ENCODE measurements at regions not wholly inside any gene's neighbourhood (a gene's known extent, or its start where the extent isn't known, plus 50 kb on each side); places are given as distances from the start of the nearest gene placed in this dataset.

GRCh38 chr2:230643576-230644291, 68.9 kb upstream of the CAB39 start:
- DNase-seq, result no peak
- no peaks in the 10 kb centered on the region for H3F3A ChIP-seq (ENCODE audit: insufficient read depth, low read depth)
- H3K79me2 ChIP-seq (ENCODE audit: low read depth), result no peaks in the 10 kb centered on the region
- H3K4me3 ChIP-seq, result no peak overlapping the region
- H3K27me3 ChIP-seq (ENCODE audit: insufficient read depth, low read depth), result no peaks in the 10 kb centered on the region
- H4K20me1 ChIP-seq (ENCODE audit: insufficient read depth), result no peaks in the 10 kb centered on the region
- no peak overlapping the region for H3K27ac ChIP-seq
- ChIA-PET POLR2A (ENCODE audit: unreplicated experiment) (no interaction called here), CTCF (no interaction called here)
- H3K36me3 ChIP-seq (ENCODE audit: low read depth), result no peaks in the 10 kb centered on the region
- H3K9me2 ChIP-seq (ENCODE audit: insufficient read depth), result no peaks in the 10 kb centered on the region
- H3K4me1 ChIP-seq (replicated peaks; ENCODE audit: insufficient read depth), result no peaks in the 10 kb centered on the region
- H3K9me3 ChIP-seq (ENCODE audit: insufficient read depth, low read depth), result no peaks in the 10 kb centered on the region
- intact Hi-C loops (cut with micrococcal nuclease; ENCODE audit: unreplicated experiment), result no loop called here
- H3K4me2 ChIP-seq, result no peak overlapping the region
- TF ChIP-seq EZH2 (IDR thresholded peaks at IDR 0.05; ENCODE audit: low read depth) (no peak), CTCF (conservative IDR thresholded peaks at IDR 0.05) (no peak)
- no TSS peak for BruUV-seq (replicated peaks)
- no peak overlapping the region for H2AFZ ChIP-seq

DNA sequence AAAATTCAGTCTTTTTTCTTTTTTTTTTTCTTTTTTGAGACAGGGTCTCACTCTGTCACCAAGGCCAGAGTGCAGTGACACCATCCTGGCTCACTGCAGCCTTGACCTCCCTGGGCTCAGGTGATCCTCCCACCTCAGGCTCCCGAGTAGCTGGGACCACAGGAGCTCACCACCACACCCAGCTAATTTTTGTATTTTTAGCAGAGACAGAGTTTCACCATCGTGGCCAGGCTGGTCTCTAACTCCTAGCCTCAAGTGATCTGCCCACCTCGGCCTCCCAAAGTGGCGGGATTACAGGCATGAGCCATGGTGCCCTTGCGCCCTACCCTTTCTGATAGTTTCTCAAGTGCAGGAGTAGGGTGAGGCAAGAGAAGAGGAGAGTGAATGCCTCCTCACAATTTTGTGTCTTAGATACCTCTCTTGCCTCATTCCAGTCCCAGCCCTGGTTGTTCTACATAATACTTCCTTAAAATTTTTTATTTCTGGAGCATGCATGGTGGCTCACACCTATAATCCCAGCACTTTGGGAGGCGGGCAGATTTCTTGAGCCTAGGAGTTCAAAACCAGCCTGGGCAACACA, 68.2 kb upstream of the CAB39 start:
- CTCF ChIA-PET, result interaction anchor here (0.6 kb wide), 1 partner anchor 1242 kb away, joined by 12 read pairs; no protein-coding TSS in a partner anchor
- no peak overlapping the region for H2AFZ ChIP-seq
- H3K4me2 ChIP-seq, result no peak overlapping the region
- TF ChIP-seq EZH2 (IDR thresholded peaks at IDR 0.05; ENCODE audit: low read depth), result no peak
- no peak for TF ChIP-seq CTCF (conservative IDR thresholded peaks at IDR 0.05)
- intact Hi-C loops (cut with micrococcal nuclease; ENCODE audit: unreplicated experiment), result no loop called here
- no peak for DNase-seq
- no peak overlapping the region for H3K4me3 ChIP-seq
- H3K27me3 ChIP-seq (ENCODE audit: insufficient read depth, low read depth), result no peaks in the 10 kb centered on the region
- H3K36me3 ChIP-seq (ENCODE audit: low read depth), result no peaks in the 10 kb centered on the region
- no peaks in the 10 kb centered on the region for H3K9me2 ChIP-seq (ENCODE audit: insufficient read depth)
- no peaks in the 10 kb centered on the region for H3K9me3 ChIP-seq (ENCODE audit: insufficient read depth, low read depth)
- BruUV-seq (replicated peaks), result no TSS peak
- no peaks in the 10 kb centered on the region for H3F3A ChIP-seq (ENCODE audit: insufficient read depth, low read depth)
- no peak overlapping the region for H3K27ac ChIP-seq
- POLR2A ChIA-PET (ENCODE audit: unreplicated experiment), result no interaction called here
- no peaks in the 10 kb centered on the region for H4K20me1 ChIP-seq (ENCODE audit: insufficient read depth)
- no peaks in the 10 kb centered on the region for H3K4me1 ChIP-seq (replicated peaks; ENCODE audit: insufficient read depth)
- no peaks in the 10 kb centered on the region for H3K79me2 ChIP-seq (ENCODE audit: low read depth)

- H3K4me3 ChIP-seq, result no peak overlapping the region
- no peaks in the 10 kb centered on the region for H4K20me1 ChIP-seq (ENCODE audit: insufficient read depth)
- TF ChIP-seq EZH2 (IDR thresholded peaks at IDR 0.05; ENCODE audit: low read depth) (no peak), CTCF (conservative IDR thresholded peaks at IDR 0.05) (no peak)
- no peak overlapping the region for H2AFZ ChIP-seq
- H3K4me1 ChIP-seq (replicated peaks; ENCODE audit: insufficient read depth), result peaks cover 15% of the 10 kb centered on the region
- no peaks in the 10 kb centered on the region for H3K79me2 ChIP-seq (ENCODE audit: low read depth)
- BruUV-seq (replicated peaks), result no TSS peak
- no peak overlapping the region for H3K27ac ChIP-seq
- H3K9me3 ChIP-seq (ENCODE audit: insufficient read depth, low read depth), result no peaks in the 10 kb centered on the region
- H3K9me2 ChIP-seq (ENCODE audit: insufficient read depth), result no peaks in the 10 kb centered on the region
- ChIA-PET POLR2A (ENCODE audit: unreplicated experiment) (no interaction called here), CTCF (no interaction called here)
- no peaks in the 10 kb centered on the region for H3K27me3 ChIP-seq (ENCODE audit: insufficient read depth, low read depth)
- no peaks in the 10 kb centered on the region for H3K36me3 ChIP-seq (ENCODE audit: low read depth)
- no peak for DNase-seq
- no peak overlapping the region for H3K4me2 ChIP-seq
- intact Hi-C loops (cut with micrococcal nuclease; ENCODE audit: unreplicated experiment), result no loop called here
- H3F3A ChIP-seq (ENCODE audit: insufficient read depth, low read depth), result no peaks in the 10 kb centered on the region
These were observed 64.3 kb upstream of the CAB39 start for GRCh38 chr2:230648356-230648755.

Data from PC-9 (cell line).